ENCODE measurements at regions not wholly inside any gene's neighbourhood (a gene's known extent, or its start where the extent isn't known, plus 50 kb on each side); places are given as distances from the start of the nearest gene placed in this dataset.

DNA sequence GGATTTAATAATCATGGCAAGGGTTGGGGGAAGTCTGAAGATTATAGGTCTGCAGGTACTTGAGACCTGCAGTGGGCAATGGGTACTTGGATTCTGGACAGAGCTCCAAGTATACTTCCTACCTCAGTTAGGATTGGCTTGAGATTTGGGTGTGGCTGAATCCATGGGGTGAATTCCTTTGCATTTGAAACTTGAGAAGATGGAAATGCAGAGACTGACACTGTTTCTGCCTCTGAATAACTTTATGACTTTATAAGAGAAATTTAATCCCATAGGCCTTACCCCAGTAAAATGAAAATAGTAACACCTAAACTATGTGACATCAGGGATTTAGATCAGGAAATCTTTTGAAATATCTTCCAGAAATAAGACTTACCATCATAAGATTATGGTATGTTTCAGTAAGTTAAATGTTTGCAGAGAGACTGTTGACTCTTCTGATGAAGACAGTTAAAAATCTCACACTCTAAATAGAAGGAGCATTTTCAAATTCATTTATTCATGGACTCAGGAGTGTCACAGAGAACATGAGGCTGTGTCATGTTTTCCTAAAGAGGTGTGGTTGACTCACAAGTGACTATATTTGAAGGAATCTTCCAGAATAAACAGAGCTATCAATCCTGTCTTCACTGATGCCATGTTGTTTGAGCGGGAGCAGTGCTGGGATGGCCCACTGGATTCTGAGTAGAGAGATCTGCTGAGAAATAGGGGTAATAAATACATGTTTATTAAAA is 513.5 kb upstream of the NR3C2 start:
- Histone ChIP-seq H4K20me1 (ENCODE audit: control insufficient read depth, insufficient read depth) (no peaks in the 10 kb centered on the region), H3K4me1 (ENCODE audit: control insufficient read depth, insufficient read depth, low read length) (no peaks in the 10 kb centered on the region), H2AFZ (ENCODE audit: control insufficient read depth, low read depth, low read length) (no peak overlapping the region), H3K4me3 (no peak overlapping the region), H3K36me3 (ENCODE audit: control insufficient read depth in 2 of 2, insufficient read depth in 2 of 2, low read length in 1 of 2) (no peaks in the 10 kb centered on the region), H3K79me2 (ENCODE audit: control insufficient read depth, insufficient read depth, low read length) (no peaks in the 10 kb centered on the region), H3K4me2 (ENCODE audit: control insufficient read depth, insufficient read depth) (no peak overlapping the region), H3K27me3 (replicated peaks in 1 of 2; ENCODE audit: control insufficient read depth in 2 of 2, insufficient read depth in 2 of 2, low read length in 1 of 2) (no peaks in the 10 kb centered on the region), H3K9ac (ENCODE audit: control insufficient read depth, insufficient read depth, low read length) (no peak overlapping the region), H3K9me3 (replicated peaks; ENCODE audit: control insufficient read depth, insufficient read depth, low read length) (no peaks in the 10 kb centered on the region), H3K27ac (ENCODE audit: control insufficient read depth, insufficient read depth) (no peak overlapping the region)
- ATAC-seq (no peak), FAIRE-seq (no peak), DNase-seq (ENCODE audit: low read depth, low spot score) (no peak)
- POLR2A ChIA-PET = no interaction called here
- SMC1A ChIA-PET (ENCODE audit: uncharacterized antibody, unreplicated experiment) = no interaction called here
- 0% methylated on average over 1 of the region's 1 CpG for WGBS (ENCODE audit: insufficient coverage, insufficient replicate concordance, low lambda C conversion rate, missing lambda C conversion rate)
- RAD21 ChIA-PET (ENCODE audit: unreplicated experiment) = no interaction called here
- in situ Hi-C loops (cut with MboI) (no loop called here), intact Hi-C loops (cut with micrococcal nuclease; ENCODE audit: unreplicated experiment) (no loop called here)
- CTCF ChIA-PET = no interaction called here
- BruUV-seq (replicated peaks) = no TSS peak
- TF ChIP-seq MTA3 (IDR thresholded peaks at IDR 0.05; ENCODE audit: borderline replicate concordance, low read length) (no peak), SMARCA5 (IDR thresholded peaks at IDR 0.05) (no peak), SIX5 (IDR thresholded peaks at IDR 0.05; ENCODE audit: low read depth, low read length, severe bottlenecking) (no peak)
- TF ChIP-seq, protein P1, sequence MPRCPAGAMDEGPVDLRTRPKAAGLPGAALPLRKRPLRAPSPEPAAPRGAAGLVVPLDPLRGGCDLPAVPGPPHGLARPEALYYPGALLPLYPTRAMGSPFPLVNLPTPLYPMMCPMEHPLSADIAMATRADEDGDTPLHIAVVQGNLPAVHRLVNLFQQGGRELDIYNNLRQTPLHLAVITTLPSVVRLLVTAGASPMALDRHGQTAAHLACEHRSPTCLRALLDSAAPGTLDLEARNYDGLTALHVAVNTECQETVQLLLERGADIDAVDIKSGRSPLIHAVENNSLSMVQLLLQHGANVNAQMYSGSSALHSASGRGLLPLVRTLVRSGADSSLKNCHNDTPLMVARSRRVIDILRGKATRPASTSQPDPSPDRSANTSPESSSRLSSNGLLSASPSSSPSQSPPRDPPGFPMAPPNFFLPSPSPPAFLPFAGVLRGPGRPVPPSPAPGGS (IDR thresholded peaks at IDR 0.05; ENCODE audit: borderline replicate concordance, insufficient read depth, low read depth, low read length, poor library complexity, severe bottlenecking) = no peak
- TF ChIP-seq, protein P2, sequence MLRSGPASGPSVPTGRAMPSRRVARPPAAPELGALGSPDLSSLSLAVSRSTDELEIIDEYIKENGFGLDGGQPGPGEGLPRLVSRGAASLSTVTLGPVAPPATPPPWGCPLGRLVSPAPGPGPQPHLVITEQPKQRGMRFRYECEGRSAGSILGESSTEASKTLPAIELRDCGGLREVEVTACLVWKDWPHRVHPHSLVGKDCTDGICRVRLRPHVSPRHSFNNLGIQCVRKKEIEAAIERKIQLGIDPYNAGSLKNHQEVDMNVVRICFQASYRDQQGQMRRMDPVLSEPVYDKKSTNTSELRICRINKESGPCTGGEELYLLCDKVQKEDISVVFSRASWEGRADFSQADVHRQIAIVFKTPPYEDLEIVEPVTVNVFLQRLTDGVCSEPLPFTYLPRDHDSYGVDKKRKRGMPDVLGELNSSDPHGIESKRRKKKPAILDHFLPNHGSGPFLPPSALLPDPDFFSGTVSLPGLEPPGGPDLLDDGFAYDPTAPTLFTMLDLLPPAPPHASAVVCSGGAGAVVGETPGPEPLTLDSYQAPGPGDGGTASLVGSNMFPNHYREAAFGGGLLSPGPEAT (IDR thresholded peaks at IDR 0.05; ENCODE audit: low read depth) = no peak

Data from GM12878 (cell line).